ENCODE measurements at regions not wholly inside any gene's neighbourhood (a gene's known extent, or its start where the extent isn't known, plus 50 kb on each side); places are given as distances from the start of the nearest gene placed in this dataset.
"Not testable (repeated sequence)": the region's sequence is repeated elsewhere in the genome, so short reads cannot be mapped to it uniquely, and the experiment has no call there.

DNA sequence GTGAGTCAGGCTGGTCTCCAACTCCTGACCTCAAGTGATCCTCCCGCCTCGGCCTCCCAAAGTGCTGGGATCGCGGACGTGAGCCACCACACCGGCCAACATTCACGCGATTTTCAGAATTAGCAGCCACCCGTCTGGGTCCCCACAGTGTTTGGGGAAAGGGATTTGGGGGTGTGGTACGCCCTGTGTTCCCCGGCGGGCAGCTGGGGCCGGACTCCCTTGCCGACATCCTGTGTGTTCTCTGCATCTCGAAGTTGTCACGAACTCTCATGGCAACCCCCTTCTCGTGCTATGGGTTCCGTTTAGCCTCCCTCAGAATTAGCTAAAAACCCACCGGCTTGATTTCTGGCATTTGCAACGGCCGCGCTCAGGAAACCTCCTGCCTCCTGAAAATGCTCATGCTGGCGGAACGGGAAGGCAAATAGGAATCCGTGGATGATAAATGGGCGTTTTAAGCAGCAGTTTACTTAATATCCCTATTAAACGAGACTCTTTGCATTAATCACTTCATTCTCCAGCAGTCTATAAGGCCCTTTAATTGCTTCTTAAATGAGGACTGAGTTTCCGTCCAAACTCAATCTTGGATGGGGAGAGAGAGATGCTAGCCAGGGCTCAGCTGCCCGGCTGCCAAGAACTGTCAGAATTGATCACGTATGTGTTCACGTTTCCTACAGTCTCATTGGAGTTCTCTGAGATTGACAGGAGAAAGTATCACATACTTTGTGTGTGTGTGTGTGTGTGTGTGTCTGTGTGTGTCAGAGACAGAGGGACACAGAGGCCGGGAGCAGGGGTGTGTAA is 78.9 kb upstream of the PPP2R3B start:
- DNase-seq: no peak

DNA sequence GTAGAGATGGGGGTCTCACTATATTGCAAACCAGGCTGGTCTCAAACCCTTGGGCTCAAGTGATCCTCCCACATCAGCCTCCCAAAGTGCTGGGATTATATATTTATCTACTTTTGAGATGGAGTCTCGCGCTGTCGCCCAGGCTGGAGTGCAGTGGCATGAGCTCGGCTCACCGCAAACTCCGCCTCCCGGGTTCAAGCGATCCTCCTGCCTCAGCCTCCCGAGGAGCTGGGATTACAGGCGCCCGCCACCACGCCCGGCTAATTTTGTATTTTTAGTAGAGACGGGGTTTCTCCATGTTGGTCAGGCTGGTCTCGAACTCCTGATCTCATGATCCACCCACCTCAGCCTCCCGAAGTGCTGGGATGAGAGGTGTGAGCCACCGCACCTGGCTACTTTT is 80.1 kb upstream of the PPP2R3B start:
- not testable (repeated sequence) for DNase-seq

DNA sequence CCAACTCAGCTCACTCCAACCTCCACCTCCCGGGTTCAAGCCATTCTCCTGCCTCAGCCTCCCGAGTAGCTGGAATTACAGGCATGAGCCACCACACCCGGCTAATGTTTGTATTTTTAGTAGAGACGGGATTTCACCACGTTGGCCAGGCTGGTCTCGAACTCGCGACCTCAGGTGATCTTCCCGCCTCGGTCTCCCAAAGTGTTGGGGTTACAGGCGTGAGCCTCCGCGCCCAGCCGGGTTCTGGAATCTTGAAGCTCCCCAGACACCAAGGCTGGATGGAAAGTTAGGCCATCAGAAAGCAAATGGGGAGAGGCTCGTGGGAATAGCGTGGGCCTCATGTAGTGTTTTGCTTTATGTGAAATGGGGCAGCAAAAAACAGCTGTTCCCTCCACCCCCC is 81.0 kb upstream of the PPP2R3B start:
- not testable (repeated sequence) for DNase-seq

DNA sequence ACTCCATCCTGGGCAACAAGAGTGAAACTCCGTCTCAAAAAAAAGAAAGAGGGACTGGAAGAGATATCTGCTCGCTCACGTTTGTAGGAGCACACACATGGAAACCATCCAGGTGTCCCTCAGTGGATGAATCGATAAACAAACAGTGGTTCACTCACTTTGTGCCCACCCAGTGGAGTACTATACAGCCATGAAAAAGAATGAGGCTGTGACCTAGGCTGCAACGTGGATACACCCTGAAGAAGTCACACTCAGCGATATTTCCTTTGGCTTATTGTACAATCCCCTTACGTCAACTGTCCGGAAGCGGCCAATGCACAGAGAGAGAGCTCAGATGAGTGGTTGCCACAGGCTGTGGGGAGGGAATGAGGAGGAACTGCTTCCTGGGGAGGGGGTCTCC is 82.3 kb upstream of the PPP2R3B start:
- no peak for DNase-seq

DNA sequence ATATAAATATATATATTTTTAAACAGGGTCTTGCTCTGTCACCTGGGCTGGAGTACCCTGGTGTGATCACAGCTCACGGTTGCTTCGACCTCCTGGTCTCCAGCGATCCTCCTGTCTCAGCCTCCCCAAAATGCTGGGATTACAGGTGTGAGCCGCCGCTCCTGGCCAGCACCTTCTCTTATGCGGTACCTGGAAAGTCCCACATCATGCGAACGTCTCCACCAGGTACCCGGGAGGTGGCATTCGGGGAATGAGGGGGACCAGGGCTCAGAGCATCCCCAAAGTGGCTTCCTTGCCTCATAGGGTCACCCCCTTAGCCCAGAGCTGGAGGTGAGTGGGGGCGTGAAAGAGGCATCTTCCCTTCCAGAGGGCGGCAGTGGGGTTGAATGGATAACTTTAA is 84.0 kb upstream of the PPP2R3B start:
- no peak for DNase-seq

DNA sequence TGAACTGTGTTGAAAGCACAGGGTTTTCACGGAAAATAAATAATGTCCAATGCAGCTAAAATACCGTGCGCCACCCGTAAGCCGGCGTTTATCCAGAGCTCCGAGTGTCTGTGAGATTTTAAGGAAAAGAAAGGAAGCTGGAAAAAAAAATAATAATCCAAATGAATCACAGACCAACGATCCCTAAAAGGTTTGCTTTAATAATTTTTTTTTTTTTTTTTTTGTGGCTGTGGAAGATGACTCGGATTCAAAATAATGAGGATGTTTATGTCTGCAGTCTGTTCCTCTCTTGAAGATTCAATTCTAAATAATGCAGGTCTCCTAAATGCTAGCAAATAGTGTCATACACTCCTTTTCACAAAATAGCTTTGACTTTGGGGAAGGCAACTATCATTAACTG is 84.6 kb upstream of the PPP2R3B start:
- DNase-seq: no peak

DNA sequence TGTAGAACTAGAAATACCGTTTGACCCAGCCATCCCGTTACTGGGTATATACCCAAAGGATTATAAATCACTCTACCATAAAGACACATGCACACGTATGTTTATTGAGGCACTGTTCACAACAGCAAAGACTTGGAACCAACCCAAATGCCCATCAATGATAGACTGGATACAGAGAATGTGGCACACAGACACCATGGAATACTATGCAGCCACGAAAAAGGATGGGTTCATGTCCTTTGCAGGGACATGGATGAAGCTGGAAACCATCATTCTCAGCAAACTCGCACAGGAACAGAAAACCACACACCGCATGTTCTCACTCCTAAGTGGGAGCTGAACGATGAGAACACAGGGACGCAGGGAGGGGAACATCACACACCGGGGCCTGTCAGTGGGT is 85.6 kb upstream of the PPP2R3B start:
- not testable (repeated sequence) for DNase-seq

DNA sequence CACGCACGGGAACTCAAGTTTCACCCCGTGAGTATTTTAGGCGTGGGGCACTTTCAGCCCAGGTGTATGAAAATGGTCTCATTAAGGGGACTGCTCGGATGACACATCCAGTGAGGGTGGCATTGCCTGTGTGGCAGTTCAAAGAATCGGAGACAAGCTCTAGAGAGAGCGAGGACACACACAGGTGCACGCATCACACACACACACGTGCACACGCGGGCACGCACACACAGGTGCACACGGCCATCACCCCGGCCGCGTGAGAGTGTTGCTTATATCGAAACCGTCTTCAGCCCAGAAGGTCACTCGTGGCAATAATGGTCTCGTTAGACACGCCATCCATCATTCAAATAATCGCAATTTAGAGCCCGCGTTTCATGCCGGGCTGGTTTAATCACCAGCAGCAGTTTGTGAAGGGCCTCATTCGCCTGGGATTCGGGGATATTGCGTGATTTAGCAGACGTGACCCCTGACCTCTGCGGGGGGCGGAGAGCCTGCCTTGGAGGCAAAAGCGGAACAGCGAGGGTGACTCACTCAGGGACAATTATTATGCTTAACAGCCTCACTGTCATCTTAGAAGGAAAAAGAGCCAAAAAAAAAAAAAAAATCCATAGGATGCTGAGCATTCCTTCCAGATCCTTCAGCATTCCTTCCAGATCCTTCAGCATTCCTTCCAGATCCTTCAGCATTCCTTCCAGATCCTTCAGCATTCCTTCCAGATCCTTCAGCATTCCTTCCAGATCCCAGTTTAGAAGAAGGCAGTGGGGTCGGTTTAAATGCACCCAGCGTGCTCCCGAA is 89.4 kb upstream of the PPP2R3B start:
- no peak for DNase-seq

DNA sequence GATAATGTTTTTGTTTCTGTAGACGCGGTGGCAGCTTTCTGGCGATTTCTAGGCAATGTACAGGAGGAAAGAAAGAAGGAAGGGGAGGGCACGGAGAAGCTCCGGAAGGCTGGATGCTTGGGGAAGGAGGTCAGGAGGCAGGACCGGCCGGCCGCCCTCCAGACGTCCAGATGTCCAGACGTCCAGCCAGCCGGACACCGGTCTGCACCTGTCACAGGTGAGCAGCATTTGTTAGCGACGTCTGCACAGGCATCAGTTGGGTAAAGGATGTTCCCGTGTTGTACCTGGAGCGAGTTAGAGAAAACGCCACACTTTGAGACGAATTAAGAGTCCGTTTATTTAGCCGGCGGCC is 90.0 kb upstream of the PPP2R3B start:
- no peak for DNase-seq

DNA sequence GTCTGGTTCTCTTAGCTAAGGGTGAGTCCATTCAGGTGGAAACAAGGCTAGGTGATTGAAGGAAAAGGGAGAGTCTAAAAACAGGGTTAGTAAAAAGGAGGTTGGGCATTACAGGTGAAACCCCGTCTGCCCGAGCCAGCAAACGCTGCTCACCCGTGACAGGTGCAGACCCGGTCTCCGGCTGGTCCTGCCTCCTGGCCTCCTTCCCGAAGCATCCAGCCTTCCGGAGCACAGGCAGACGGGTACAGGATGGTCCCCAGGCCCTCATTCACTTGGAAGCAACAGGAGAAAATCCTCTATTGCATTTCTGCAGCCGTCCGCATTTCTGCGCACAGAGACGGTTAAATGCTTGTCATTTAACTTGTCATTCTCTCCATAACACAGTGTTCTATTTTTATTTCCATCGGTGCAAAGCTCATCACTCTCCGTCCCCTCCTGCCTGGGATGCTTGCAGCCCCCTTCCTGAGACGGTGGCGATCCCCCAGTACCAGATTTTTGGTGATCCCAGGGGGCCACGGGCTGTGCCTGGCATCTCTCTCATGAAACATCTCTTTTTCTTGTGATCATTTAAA is 90.8 kb upstream of the PPP2R3B start:
- no peak for DNase-seq

DNA sequence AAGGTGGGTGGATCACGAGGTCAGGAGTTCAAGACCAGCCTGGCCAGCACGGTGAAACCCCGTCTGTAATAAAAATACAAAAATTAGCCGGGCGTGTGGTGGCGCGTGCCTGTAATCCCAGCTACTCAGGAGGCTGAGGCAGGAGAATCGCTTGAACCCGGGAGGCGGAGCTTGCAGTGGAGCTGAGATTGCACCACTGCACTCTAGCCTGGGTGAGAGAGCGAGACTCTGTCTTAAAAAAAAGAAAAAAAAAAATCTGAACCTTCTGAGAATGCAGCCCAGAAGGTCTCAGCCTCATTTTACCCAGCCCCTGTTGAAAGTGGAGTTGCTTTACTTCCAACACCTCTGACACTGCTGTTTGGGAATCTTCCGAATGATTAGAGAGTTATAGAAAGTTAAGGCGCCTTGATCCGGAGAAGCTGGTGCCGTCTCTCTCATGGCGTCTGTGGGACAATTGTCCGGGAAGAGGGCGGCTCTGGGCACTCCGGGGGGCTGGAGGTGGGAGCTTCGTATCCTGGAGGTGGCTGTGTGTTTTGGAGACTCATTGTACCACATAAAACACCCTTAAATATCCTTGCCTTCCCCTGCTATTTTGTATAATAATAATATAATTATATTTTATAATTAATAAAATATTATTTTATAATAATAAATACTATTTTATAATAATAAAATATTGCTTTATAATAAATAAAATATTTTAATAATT is 92.7 kb upstream of the PPP2R3B start:
- no peak for DNase-seq

DNA sequence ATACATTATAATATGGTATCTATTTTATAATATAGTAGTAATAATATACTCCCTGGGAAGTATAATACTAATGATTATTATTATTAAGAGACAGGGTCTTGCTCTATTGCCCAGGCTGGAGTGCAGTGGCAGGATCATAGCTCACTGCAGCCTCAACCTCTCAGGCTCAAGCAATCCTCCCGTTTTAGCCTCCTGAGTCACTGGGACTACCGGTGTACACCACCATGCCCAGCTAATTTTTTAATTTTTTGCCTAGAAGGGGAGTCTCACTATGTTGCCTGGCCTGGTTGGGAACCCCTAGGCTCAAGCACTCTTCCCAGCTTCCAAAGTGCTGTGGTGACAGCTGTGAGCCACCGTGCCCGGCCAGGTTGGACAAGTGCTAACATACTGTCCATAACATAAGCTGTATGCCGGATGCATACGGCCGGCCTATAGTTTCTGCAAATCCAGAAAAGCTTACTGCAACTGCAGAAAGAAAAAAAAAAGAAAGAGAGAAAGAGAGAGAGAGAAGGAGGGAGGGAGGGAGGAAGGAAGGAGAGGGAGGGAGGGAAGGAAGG is 94.2 kb upstream of the PPP2R3B start:
- no peak for DNase-seq

DNA sequence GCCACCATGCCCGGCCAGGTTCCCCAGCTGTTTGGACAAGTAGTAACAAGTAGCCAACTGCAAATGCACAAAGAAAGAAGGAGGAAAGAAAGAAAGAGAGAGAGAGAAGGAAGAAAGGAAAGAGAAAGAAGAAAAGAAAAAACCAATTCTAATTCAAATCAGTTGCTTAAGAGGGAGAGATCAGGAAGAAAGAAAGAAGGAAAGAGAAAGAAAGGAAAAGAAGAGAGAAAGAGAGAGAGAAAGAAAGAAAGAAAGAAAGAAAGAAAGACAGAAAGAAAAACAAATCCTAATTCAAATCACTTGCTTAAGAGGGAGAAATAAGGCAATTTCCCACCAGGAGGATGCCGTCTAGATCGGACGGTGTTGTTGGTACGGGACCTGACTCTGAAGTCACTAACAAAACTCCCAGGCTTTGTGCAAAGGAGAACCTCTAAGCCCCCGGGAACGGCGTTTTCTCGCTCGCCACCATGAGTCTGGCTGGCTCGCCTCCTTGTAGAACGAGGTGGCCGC is 95.5 kb upstream of the PPP2R3B start:
- no peak for DNase-seq

DNA sequence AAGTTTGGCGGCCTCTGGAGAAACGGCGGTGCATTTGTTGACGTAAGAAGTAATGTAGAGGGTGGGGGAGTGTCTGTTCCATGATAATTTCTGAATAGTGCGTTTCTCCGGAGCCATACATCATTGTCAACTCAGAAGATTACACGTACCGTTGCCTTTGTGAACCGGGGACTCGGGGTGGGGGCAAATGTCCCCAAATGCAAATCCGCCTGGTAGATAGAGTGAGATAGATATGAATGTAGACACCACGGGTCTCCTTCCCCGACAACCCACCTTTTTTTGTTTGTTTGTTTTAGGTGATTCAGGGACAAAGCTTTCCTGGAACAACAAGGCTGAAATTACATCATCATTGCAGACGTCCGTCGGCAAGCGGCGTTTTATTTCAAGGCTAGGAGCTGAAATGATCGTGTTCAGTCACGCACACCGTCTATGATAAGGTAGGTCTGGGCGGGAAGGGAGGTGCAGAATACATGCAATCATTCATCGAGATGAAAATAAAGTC is 96.0 kb upstream of the PPP2R3B start:
- no peak for DNase-seq

DNA sequence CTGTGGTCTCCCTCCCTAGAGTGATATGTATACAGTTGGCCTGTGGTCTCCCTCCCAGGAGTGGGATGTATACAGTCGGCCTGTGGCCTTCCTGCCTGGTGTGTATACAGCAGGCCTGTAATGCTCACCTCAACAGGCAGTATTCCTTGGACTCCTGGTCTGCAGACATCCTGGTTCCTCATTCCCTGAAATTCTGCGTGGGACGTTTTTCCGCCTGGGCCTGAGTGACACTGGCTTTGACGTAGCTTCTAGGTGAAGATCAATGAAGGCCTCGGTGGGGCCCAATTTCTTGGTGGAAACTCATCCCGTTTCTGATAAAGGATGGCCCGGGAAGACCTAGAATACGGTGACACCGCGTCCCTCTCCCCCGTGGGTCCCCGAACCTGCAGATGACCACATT is 98.7 kb upstream of the PPP2R3B start:
- DNase-seq: no peak

DNA sequence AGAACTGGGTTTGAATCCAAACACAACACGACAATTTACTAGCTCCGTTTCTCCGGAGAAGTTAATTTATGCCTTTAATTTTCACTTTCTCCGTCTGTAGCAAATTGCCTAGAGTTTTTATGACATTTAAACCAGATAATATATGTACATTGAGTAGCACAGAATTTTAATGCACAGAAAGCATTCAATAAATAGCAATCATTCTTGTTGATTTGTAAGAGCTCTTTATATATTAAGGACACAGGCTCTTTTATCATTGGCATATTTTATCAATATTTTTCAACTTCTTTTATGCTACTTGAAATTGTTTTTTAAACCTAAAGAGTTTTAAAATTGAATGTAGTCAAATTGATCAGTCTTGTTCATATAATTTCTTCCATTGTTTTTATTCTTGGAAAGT is 99.6 kb upstream of the PPP2R3B start:
- DNase-seq: no peak

DNA sequence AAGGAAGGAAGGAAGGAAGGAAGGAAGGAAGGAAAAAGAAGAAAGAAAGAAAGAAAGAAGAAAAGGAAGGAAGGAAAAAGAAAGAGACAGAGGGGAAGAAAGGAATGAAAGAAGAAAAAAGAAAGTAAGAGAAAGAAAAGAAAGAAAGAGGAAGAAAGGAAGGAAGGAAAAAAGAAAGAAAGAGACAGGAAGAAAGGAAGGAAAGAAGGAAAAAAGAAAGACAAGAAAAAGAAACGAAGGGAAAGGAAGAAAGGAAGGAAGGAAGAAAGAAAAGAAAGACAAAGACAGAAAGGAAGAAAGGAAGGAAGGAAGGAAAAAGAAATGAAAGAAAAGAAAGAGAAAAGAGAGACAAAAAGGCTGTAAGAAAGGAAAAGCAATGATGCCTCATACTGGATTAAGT is 101.1 kb upstream of the PPP2R3B start:
- no peak for DNase-seq

DNA sequence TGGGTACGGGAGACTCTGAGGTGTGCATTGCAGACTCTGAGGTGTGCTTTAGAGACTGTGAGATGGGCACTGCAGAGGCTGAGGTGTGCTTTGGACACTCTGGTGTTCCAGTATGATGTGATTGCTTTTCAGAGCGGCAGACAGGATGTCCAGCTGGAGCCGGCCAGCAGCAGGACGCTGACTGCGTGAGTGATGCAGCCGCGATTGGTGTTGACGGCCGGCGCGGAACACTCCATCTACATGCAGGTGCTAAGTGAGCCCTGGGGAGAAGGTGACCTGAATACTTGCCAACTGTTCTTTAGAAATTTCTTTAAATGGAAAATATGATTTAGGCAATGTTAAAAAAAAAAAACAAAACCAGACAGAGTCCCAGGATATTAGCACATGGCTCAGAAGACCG is 103.1 kb upstream of the PPP2R3B start:
- DNase-seq: no peak

DNA sequence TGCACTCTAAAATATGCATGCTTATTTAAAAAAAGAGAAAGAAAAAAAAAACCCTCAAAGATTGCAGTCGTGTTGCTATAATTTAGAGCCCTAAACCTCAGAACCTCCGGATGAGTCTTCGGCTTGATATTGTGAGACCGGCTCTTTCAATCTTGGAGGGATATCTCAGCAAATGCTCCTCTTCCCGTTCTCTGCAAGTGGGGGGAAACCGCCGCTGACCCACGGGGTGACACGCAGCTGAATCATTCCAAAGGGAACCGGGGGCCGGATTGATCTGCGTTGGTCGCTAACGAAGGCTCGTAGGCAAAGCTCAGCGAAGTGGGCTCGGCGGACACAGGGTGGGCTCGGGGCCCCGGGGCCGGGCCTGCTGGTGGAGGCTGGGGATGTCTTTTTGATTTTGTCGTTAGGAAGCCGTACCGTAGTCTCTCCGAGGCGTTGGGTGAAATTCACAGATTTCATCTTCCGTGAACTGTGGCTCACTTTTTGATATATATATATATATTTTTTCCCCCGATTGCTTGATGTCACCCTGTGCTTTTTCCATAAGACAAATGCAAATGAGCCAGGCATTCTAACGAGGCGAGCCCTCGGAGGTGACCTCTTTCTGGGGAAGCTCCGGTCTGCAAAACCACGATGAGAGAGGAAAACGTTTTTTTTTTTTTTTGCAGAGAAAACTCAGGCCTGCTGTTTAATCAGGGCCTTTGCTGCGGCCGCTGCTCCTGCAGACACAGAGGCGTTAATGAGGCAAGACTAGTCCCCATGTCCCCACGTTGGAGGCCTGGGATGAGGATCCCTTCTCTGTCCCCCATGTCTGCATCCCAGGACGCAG is 110.7 kb upstream of the PPP2R3B start:
- DNase-seq: no peak

DNA sequence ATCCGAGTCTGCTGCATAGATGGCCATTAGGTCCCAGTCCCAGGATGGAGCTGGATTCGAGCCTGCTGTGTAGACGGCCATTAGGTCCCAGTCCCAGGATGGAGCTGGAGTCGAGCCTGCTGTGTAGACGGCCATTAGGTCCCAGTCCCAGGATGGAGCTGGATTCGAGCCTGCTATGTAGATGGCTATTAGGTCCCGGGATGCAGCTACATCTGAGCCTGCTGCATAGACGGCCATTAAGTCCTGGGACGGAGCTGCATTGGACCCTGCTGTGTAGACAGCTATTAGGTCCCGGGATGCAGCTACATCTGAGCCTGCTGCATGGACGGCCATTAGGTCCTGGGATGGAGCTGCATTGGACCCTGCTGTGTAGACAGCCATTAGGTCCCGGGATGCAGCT is 112.2 kb upstream of the PPP2R3B start:
- not testable (repeated sequence) for DNase-seq

DNA sequence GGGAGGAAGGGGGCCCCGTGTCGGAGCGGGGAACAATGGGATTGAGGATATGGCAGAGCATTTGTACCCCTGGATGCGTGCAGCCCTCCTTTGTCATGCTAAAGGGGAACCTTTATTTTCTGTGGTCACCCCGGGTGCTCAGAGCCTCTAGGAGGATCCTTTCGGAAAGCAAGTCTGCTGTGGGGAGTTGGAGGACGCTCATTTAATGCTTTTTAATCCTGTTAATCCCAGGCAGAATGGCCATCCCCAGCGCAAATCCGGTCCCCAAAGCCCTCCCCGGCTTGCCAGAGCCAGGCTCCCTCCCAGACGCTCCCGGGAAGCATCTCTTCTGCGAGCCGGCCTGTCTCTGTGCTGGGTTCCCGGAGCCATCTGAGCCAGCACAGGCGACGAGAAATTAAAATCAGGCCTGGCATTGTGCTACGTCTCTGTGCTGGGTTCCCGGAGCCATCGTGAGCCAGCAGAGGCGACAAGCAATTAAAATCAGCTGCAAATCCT is 113.2 kb upstream of the PPP2R3B start:
- DNase-seq: no peak

All from NCI-H69 (cell line).